ENCODE measurements at regions not wholly inside any gene's neighbourhood (a gene's known extent, or its start where the extent isn't known, plus 50 kb on each side); places are given as distances from the start of the nearest gene placed in this dataset.

GRCh38 chr2:147098940-147099339 is 745.9 kb upstream of the ACVR2A start:
- no peak for TF ChIP-seq CTCF (IDR thresholded peaks at IDR 0.05)
- TF ChIP-seq POLR2A (IDR thresholded peaks at IDR 0.05) = no peak
- TF ChIP-seq EP300 (IDR thresholded peaks at IDR 0.05) = no peak
- no peak for TF ChIP-seq POLR2AphosphoS5 (IDR thresholded peaks at IDR 0.05)

Data from suprapubic skin (tissue), 4 donors.